A673 (cell line): ENCODE measurements at regions not wholly inside any gene's neighbourhood (a gene's known extent, or its start where the extent isn't known, plus 50 kb on each side); places are given as distances from the start of the nearest gene placed in this dataset.
"Not testable (repeated sequence)": the region's sequence is repeated elsewhere in the genome, so short reads cannot be mapped to it uniquely, and the experiment has no call there.

Source experiments
- BruUV-seq: library from RNA; stranded (reverse); fragments of 400-500 nt; replicated peaks from 2 replicates; lab custom pipeline; 2021; lab: Mats Ljungman, UMichigan
- CTCF ChIA-PET: fragments of 300-600 bp; sonication (Branson Sonifier 250); formaldehyde crosslinking; loops from one replicate; lab custom pipeline; 2022; ENCODE audit warnings: antibody characterized with exemption; lab: Charles Lee
- POLR2A ChIA-PET: fragments of 300-600 bp; sonication (Branson Sonifier 250); formaldehyde crosslinking; loops from one replicate; lab custom pipeline; 2022; ENCODE audit warnings: antibody characterized with exemption; ENCODE audit not compliant: low non-redundant PET; lab: Charles Lee
- DNase-seq: peaks from one replicate; pipeline ENCODE4 v3.0.0-alpha.2; 2015; ENCODE audit warnings: low spot score
- H3K27ac ChIP-seq: fragments of 200-600 bp; sonication (generic); 2 replicates; pipeline ENCODE4 v1.5.1; 2016; ENCODE audit warnings: mixed run types, low read depth, mild to moderate bottlenecking, mixed read lengths, antibody characterized with exemption, low read length; ENCODE audit not compliant: poor library complexity, severe bottlenecking
- H3K27me3 ChIP-seq: fragments of 200-600 bp; sonication (generic); replicated peaks from 2 replicates; pipeline ENCODE4 v1.6.1; 2017; ENCODE audit warnings: mixed run types, low read depth, mild to moderate bottlenecking, mixed read lengths, antibody characterized with exemption, low read length; ENCODE audit not compliant: insufficient read depth, poor library complexity
- H3K36me3 ChIP-seq: fragments of 200-600 bp; sonication (generic); 2 replicates; pipeline ENCODE4 v1.6.1; 2016; ENCODE audit warnings: mixed run types, mild to moderate bottlenecking, mixed read lengths, antibody characterized with exemption, low read length; ENCODE audit not compliant: insufficient read depth, poor library complexity, severe bottlenecking
- H3K4me1 ChIP-seq: fragments of 200-600 bp; sonication (generic); 2 replicates; pipeline ENCODE4 v1.6.1; 2017; ENCODE audit warnings: mixed run types, mild to moderate bottlenecking, mixed read lengths, antibody characterized with exemption, low read length; ENCODE audit not compliant: insufficient read depth, poor library complexity, severe bottlenecking
- H3K4me3 ChIP-seq: fragments of 200-600 bp; sonication (generic); 2 replicates; pipeline ENCODE4 v1.5.1; 2016; ENCODE audit warnings: low read depth, mixed run types, mild to moderate bottlenecking, mixed read lengths, low read length; ENCODE audit not compliant: poor library complexity, severe bottlenecking
- H3K9me3 ChIP-seq: fragments of 200-600 bp; sonication (generic); 2 replicates; pipeline ENCODE4 v1.6.1; 2016; ENCODE audit warnings: mixed run types, low read depth, mild to moderate bottlenecking, mixed read lengths, antibody characterized with exemption, low read length; ENCODE audit not compliant: poor library complexity, severe bottlenecking
- EZH2 ChIP-seq: fragments of 200-600 bp; sonication (generic); IDR thresholded peaks from 2 replicates; pipeline ENCODE4 v1.6.1; 2017; ENCODE audit warnings: borderline replicate concordance, low read depth, mild to moderate bottlenecking, mixed read lengths, antibody characterized with exemption, low read length; ENCODE audit not compliant: poor library complexity, severe bottlenecking
- intact Hi-C: fragments of 100-400 bp; cut with micrococcal nuclease; formaldehyde crosslinking; loops from one replicate; pipeline ENCODE4 v1.10.0; 2022; ENCODE audit not compliant: unreplicated experiment
- TF ChIP-seq, protein P1 (sequence below): fragments of 300-800, 200-600 bp; sonication (generic); conservative IDR thresholded peaks from 2 replicates; pipeline ENCODE4 v1.5.1; 2017; ENCODE audit warnings: low read depth, mild to moderate bottlenecking, antibody characterized with exemption, low read length, moderate library complexity, mixed read lengths

DNA sequence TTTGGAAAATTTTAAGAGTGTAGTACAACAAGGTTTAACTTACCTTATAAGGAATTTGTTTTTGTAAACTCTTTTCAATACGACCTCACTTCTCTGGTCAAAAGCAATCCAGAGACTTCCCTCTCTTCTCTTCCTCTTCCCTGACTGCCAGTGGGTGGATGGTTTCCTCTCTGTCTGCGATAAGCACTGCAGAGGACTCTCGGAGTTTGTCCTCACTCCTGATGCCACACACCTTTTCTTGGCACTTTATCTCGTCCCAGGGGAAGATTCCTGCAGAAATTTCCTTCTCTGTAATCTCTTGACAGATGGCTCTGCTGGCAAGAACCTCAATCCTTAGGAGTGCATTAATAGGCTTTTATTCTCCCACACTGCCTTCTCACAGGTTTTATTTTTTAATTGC is 641.6 kb downstream of the NR2F1-AS1 start:
- H3K27ac ChIP-seq, result no peak overlapping the region
- H3K4me3 ChIP-seq, result no peak overlapping the region
- H3K9me3 ChIP-seq, result no peaks in the 10 kb centered on the region
- DNase-seq, result no peak
- CTCF ChIA-PET, result no interaction called here
- TF ChIP-seq, protein P1, sequence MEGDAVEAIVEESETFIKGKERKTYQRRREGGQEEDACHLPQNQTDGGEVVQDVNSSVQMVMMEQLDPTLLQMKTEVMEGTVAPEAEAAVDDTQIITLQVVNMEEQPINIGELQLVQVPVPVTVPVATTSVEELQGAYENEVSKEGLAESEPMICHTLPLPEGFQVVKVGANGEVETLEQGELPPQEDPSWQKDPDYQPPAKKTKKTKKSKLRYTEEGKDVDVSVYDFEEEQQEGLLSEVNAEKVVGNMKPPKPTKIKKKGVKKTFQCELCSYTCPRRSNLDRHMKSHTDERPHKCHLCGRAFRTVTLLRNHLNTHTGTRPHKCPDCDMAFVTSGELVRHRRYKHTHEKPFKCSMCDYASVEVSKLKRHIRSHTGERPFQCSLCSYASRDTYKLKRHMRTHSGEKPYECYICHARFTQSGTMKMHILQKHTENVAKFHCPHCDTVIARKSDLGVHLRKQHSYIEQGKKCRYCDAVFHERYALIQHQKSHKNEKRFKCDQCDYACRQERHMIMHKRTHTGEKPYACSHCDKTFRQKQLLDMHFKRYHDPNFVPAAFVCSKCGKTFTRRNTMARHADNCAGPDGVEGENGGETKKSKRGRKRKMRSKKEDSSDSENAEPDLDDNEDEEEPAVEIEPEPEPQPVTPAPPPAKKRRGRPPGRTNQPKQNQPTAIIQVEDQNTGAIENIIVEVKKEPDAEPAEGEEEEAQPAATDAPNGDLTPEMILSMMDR, result no peak
- no peak for TF ChIP-seq EZH2
- POLR2A ChIA-PET, result no interaction called here
- H3K4me1 ChIP-seq, result no peaks in the 10 kb centered on the region
- no peaks in the 10 kb centered on the region for H3K36me3 ChIP-seq
- intact Hi-C loops, result no loop called here
- H3K27me3 ChIP-seq, result no peaks in the 10 kb centered on the region
- BruUV-seq, result no TSS peak

DNA sequence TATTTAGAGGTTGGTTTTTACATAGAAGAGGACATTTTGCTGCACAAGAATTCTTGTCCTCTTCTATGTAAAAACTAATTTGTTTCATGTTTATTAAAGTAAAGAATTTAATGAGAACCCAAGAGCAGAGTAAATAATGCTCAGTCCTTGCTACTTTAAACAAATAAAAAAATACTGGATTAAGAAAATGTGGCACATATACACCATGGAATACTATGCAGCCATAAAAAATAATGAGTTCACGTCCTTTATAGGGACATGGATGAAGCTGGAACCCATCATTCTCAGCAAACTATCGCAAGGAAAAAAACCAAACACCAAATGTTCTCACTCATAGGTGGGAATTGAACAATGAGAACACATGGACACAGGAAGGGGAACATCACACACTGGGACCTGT is 643.6 kb downstream of the NR2F1-AS1 start:
- CTCF ChIA-PET, DNase-seq, H3K27me3 ChIP-seq, H3K27ac ChIP-seq, H3K4me1 ChIP-seq, H3K9me3 ChIP-seq, BruUV-seq, intact Hi-C loops, H3K4me3 ChIP-seq, H3K36me3 ChIP-seq: not testable (repeated sequence)
- POLR2A ChIA-PET, result interaction anchor here (0.8 kb wide), 1 partner anchor 911 kb away, joined by 6 read pairs; no protein-coding TSS in a partner anchor

DNA sequence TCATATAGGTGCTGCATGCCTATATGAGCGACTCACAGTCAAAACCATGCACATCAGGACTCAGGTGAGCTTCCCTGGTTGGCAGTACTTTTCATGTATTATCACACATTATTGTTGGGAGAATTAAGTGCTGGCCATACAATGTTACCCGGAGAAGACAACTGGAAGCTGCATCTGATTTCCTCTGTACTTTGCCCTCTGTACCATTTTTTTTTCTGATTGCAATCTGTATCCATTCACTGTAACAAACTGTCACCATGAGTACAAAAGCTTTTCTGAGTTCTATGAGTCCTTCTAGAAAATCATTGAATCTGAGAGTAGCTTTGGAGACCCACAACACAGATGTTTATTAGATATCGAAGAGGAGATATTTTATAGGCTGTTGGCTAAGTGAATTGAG is 651.0 kb downstream of the NR2F1-AS1 start:
- ChIA-PET POLR2A (no interaction called here), CTCF (no interaction called here)
- DNase-seq, result no peak
- Histone ChIP-seq H3K4me1 (no peaks in the 10 kb centered on the region), H3K27me3 (no peaks in the 10 kb centered on the region), H3K4me3 (no peak overlapping the region), H3K36me3 (no peaks in the 10 kb centered on the region), H3K27ac (no peak overlapping the region), H3K9me3 (no peaks in the 10 kb centered on the region)
- TF ChIP-seq, protein P1, result no peak
- TF ChIP-seq EZH2, result no peak
- intact Hi-C loops, result no loop called here
- no TSS peak for BruUV-seq

DNA sequence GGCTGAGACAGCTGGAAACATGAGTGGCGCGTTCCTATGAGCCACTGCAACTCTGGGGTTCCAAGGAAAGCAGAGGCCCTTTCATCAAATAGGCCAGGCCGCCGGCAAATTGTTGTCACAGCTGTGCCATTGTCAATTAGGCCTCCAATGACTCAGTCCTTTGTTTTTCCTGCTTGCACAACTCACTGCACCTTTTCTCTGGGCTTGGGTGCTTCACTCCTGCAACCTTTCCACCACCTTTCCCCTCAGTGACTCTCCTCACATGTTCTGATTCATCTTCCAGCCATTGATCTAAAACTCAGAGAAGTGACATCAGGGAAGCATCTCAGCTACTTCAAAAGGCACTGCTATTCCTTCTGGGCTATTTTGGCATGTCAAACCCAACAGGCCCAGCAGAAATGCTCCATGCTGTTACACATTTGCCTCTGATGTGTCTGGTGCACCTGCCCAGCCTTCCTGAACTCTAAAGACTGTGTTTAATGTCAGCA is 653.7 kb downstream of the NR2F1-AS1 start:
- no peak for DNase-seq
- TF ChIP-seq, protein P1, result no peak
- no peak for TF ChIP-seq EZH2
- H3K27ac ChIP-seq, result no peak overlapping the region
- no peaks in the 10 kb centered on the region for H3K9me3 ChIP-seq
- H3K4me1 ChIP-seq, result no peaks in the 10 kb centered on the region
- ChIA-PET CTCF (no interaction called here), POLR2A (interaction anchor here (0.6 kb wide), 1 partner anchor 1452 kb away, joined by 3 read pairs; no protein-coding TSS in a partner anchor)
- intact Hi-C loops, result no loop called here
- no peaks in the 10 kb centered on the region for H3K27me3 ChIP-seq
- H3K36me3 ChIP-seq, result no peaks in the 10 kb centered on the region
- no peak overlapping the region for H3K4me3 ChIP-seq
- no TSS peak for BruUV-seq
